ENCODE measurements at regions not wholly inside any gene's neighbourhood (a gene's known extent, or its start where the extent isn't known, plus 50 kb on each side); places are given as distances from the start of the nearest gene placed in this dataset.

- no peak for DNase-seq
Observed at GRCh38 chr4:24144381-24144780, 254.5 kb upstream of the PPARGC1A start.

- no peak for DNase-seq
Observed at GRCh38 chr4:24143741-24144140, 253.9 kb upstream of the PPARGC1A start.

DNA sequence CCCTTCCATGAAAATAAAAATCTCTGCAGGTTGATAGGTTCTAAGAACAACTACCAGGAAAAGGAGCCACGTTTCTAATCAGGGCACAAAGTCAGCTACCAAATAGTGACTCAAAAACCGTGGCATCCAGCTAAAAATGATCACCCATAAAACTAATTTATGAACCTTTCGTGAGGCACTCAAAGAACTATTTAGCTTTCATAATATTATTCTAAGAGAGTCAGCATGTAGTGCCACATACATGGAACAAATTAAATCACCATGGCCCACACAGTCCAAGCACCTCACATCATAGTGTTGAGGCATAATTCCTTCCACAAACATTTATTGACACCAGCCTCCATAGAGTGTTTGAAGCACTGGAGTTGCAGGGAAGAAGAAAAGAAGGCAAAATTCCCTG, 252.0 kb upstream of the PPARGC1A start:
- no peak for DNase-seq

DNA sequence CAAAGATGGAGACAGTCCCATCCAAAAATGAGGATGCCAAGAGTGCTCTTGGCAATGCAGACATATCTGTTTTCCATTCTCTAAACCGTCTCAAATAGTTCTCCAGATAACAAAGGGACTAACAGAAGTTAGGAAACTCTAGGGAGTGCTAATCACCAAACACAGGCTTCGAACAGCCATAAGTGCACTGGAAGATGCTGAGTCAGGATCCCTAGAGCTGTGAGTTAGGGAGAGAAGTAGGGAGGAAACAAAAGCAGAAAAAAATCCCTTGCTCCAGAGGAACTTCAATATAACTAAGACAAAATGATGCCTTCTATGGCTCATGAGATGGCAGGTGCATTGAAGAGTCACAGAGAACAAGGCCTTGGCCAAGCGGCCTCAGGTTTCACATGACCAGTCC, 251.0 kb upstream of the PPARGC1A start:
- DNase-seq = no peak

- no peak for DNase-seq
Observed at GRCh38 chr4:24137671-24138601, 248.1 kb upstream of the PPARGC1A start.

GRCh38 chr4:24131954-24132673, 242.3 kb upstream of the PPARGC1A start:
- no peak for DNase-seq

DNA sequence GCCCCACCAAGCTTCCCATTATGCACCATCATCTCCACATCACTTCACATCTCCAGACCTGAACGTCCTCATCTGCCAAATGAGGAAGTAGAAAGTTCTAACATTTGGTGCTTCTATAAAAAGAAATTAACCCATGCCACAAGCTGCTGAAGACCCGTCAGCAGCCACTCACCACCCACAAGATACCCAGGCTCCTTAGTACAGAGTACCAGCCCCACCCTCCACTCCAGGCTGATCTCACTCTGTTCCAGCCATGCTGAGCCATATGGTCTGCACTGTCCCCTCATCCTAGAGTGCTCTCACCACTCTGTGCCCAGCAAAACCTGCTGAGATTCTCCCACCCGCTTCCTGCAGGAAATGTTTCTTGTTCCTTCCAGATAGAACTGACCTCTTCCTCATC, 240.8 kb upstream of the PPARGC1A start:
- DNase-seq = no peak

GRCh38 chr4:24126776-24127175, 236.9 kb upstream of the PPARGC1A start:
- no peak for DNase-seq

GRCh38 chr4:24121395-24122175, 231.7 kb upstream of the PPARGC1A start:
- no peak for DNase-seq

DNA sequence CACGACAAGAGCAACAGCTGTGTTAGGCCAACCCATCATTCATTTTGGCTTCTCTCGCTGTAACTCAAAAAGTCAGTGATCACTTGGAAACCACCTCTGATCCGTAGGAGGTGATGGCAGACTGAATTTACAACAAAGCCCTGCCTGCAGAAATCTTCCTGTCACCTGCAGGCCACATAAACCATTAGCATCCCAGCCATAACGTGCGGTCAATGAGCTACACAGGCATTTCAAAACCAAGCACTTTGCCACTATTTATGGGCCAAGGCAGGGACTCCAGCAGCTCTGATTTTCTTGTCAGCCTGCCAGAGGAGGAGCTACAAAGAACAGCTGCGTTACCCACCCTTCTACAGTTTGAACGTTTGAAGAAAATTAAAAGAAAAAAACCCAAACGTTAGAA, 228.1 kb upstream of the PPARGC1A start:
- DNase-seq = no peak

DNA sequence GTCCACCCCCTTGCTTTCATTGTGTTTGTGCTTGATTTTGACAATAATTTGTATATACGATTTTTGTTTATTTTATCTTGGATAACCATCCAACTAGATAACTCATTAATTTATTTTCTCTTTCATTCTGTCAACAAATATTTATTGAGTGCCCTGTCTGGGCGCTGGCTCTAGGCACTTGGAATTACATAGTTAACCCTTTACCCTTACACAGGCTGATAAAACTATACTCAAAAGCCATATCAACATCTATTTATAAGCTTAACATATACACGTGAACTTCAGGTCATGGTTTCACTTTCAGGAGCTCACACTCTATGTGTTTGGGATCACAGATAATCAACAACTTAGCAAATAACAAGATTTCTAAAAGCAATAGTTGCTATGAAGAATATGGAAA, 226.3 kb upstream of the PPARGC1A start:
- no peak for DNase-seq

- no peak for DNase-seq
Observed at GRCh38 chr4:24114919-24115500, 225.2 kb upstream of the PPARGC1A start.

GRCh38 chr4:24114444-24114843, 224.6 kb upstream of the PPARGC1A start:
- DNase-seq = no peak

DNA sequence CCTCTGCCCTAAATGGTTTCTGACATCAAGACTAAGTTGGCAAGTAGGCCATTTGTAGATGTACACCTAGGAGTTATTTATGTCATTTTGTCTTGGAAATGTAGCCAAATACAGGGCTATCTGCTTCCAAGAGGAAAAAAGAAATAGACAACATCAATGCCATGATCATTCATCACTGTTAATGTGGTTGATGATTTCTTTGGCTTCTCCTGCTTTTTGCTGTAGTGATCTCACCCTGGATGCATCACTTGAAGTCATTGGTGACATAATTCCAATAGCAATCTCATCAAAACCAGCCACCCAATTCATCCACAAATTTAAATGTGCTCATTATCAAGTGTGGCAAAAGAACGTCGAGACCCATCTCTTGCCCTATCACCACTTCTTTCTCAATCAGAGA, 222.6 kb upstream of the PPARGC1A start:
- DNase-seq = no peak

GRCh38 chr4:24108567-24108966, 218.7 kb upstream of the PPARGC1A start:
- no peak for DNase-seq

DNA sequence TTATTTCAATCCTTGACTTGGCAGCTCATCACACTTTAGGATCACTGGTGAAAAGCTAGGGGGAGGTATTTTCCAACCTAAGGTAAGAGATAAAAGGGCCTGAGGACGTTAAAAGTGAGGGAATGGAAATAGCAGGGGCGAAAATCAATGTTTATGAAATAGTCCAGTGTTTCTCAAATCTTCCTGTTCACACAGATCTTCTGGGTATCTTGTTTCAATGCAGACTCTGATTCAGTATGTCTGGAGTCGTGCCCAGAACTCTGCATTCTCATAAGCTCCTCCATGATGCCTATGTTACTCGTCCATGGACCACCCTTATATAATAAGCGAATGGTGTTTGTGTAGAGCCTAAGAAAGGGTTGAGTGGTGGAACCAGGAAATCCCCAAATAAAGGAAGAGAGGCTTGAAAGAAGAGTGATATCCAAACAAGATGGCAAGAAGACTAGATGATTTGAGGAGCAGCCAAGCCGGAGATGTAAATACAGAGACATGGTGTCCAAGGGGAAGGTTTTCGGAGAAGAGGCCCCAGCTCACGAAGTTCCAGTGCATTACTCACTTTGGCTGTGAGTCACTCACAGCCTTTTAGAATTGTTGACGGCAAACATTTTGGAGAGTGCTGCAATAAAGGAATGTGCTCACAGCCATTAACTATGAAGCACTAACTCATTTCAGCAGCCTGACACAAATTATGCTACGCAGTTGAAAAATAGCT, 215.6 kb upstream of the PPARGC1A start:
- no peak for DNase-seq

GRCh38 chr4:24104158-24104565, 214.3 kb upstream of the PPARGC1A start:
- DNase-seq = no peak

GRCh38 chr4:24103434-24104157, 213.7 kb upstream of the PPARGC1A start:
- DNase-seq = no peak

DNA sequence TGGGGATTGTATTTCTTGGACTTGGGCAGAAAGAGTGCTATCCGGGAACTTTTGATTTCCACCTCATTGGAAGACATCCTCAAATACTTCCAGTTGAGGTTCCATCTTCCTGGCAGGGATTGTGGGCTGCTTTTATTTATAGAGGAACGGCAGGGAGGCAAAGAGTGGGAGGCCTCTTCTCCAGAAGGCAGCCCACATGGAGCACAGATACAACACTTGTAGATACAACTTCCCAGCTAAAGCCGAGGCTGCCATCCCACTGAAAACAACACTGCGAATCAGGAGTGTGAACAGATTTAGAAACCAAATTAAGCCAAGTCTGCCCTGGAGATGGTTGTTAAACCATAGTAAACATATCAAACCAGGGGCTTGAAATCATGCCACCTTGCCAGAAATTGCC, 212.8 kb upstream of the PPARGC1A start:
- no peak for DNase-seq

GRCh38 chr4:24096603-24097002, 206.8 kb upstream of the PPARGC1A start:
- DNase-seq = no peak

GRCh38 chr4:24094726-24095125, 204.9 kb upstream of the PPARGC1A start:
- DNase-seq = no peak

- DNase-seq = no peak
Observed at GRCh38 chr4:24093446-24093845, 203.6 kb upstream of the PPARGC1A start.
